GM12873 (cell line): ENCODE measurements at regions not wholly inside any gene's neighbourhood (a gene's known extent, or its start where the extent isn't known, plus 50 kb on each side); places are given as distances from the start of the nearest gene placed in this dataset.

Source experiments
- CTCF ChIP-seq: IDR thresholded peaks from 2 replicates; pipeline ENCODE4 v1.5.1; 2012; ENCODE audit warnings: low read depth, mild to moderate bottlenecking, moderate library complexity, low read length, control low read depth; ENCODE audit not compliant: insufficient read depth; ENCODE audit errors: missing control alignments

- no peak for TF ChIP-seq CTCF
Measured at GRCh38 chr1:209527993-209528717, 55.4 kb upstream of the CAMK1G start.

- no peak for TF ChIP-seq CTCF
Measured at GRCh38 chr1:209529233-209529632, 54.3 kb upstream of the CAMK1G start.

- no peak for TF ChIP-seq CTCF
Measured at GRCh38 chr1:209531006-209531405, 52.5 kb upstream of the CAMK1G start.

GRCh38 chr1:209531549-209531948 lies 52.0 kb upstream of the CAMK1G start:
- no peak for TF ChIP-seq CTCF
